GM12878 (cell line): ENCODE measurements at regions not wholly inside any gene's neighbourhood (a gene's known extent, or its start where the extent isn't known, plus 50 kb on each side); places are given as distances from the start of the nearest gene placed in this dataset.

Experiments
- ATAC-seq: fragments of 200-7000 bp; cut with Tn5 transposase; 3 replicates; pipeline ENCODE4 v1.9.1; 2020; ENCODE audit warnings: mild to moderate bottlenecking, moderate library complexity
- BruUV-seq: library from RNA; stranded (reverse); fragments of 400-500 nt; replicated peaks from 2 replicates; lab custom pipeline; 2021; lab: Mats Ljungman, UMichigan
- CTCF ChIA-PET: fragments of 300-600 bp; sonication (Branson Sonifier 250); formaldehyde crosslinking; extraction: SDS; loops from one replicate; lab custom pipeline; 2021; ENCODE audit warnings: inconsistent platforms; lab: Yijun Ruan, JAX
- POLR2A ChIA-PET: fragments of 350-600 bp; formaldehyde crosslinking; extraction: SDS; loops from one replicate; lab custom pipeline; 2021; ENCODE audit warnings: inconsistent platforms; lab: Charles Lee
- RAD21 ChIA-PET: fragments of 300-600 bp; sonication (Branson Sonifier 250); formaldehyde crosslinking; loops from one replicate; lab custom pipeline; 2023; ENCODE audit warnings: antibody characterized with exemption; ENCODE audit not compliant: unreplicated experiment; lab: Charles Lee
- SMC1A ChIA-PET: fragments of 300-600 bp; sonication (Branson Sonifier 250); formaldehyde crosslinking; loops from one replicate; lab custom pipeline; 2023; ENCODE audit not compliant: unreplicated experiment, uncharacterized antibody; lab: Charles Lee
- DNase-seq: peaks from one replicate; pipeline ENCODE4 v3.0.0-alpha.2; 2011; ENCODE audit warnings: low read depth, low spot score
- FAIRE-seq: peaks from 3 replicates; lab custom pipeline; 2011; peaks lifted over from hg19 to GRCh38; lab: Jason Lieb, UNC
- H2AFZ ChIP-seq: 2 replicates; pipeline ENCODE4 v1.6.0; 2011; ENCODE audit warnings: low read depth, low read length, control low read depth; ENCODE audit not compliant: control insufficient read depth
- H3K27ac ChIP-seq: 2 replicates; pipeline ENCODE4 v1.5.1; 2011; ENCODE audit warnings: control low read depth; ENCODE audit not compliant: control insufficient read depth, insufficient read depth
- H3K27me3 ChIP-seq, 2 experiments: replicated peaks in 1 of 2; 2 replicates each; pipeline versions ENCODE4 v1.6.0 to v1.6.1; 2011; ENCODE audit warnings: low read length in 1 of 2; ENCODE audit not compliant: control insufficient read depth in 2 of 2, insufficient read depth in 2 of 2
- H3K36me3 ChIP-seq, 2 experiments: 2 replicates each; pipeline ENCODE4 v1.5.1; 2011; ENCODE audit warnings: low read length in 1 of 2; ENCODE audit not compliant: control insufficient read depth in 2 of 2, insufficient read depth in 2 of 2
- H3K4me1 ChIP-seq: 2 replicates; pipeline ENCODE4 v1.6.1; 2011; ENCODE audit warnings: mild to moderate bottlenecking, low read length, moderate library complexity, mixed read lengths; ENCODE audit not compliant: control insufficient read depth, insufficient read depth
- H3K4me2 ChIP-seq: 2 replicates; pipeline ENCODE4 v1.6.0; 2011; ENCODE audit warnings: control low read depth; ENCODE audit not compliant: control insufficient read depth, insufficient read depth
- H3K4me3 ChIP-seq: fragments of 200-600 bp; sonication (generic); 2 replicates; pipeline ENCODE4 v1.5.1; 2016
- H3K79me2 ChIP-seq: 2 replicates; pipeline ENCODE4 v1.6.0; 2011; ENCODE audit warnings: low read length; ENCODE audit not compliant: control insufficient read depth, insufficient read depth
- H3K9ac ChIP-seq: 2 replicates; pipeline ENCODE4 v1.8.0; 2011; ENCODE audit warnings: low read length, control low read depth, mixed read lengths; ENCODE audit not compliant: control insufficient read depth, insufficient read depth
- H3K9me3 ChIP-seq: replicated peaks from 3 replicates; pipeline ENCODE4 v1.5.1; 2011; ENCODE audit warnings: mild to moderate bottlenecking, low read length; ENCODE audit not compliant: control insufficient read depth, insufficient read depth
- H4K20me1 ChIP-seq: 2 replicates; pipeline ENCODE4 v1.6.0; 2011; ENCODE audit not compliant: control insufficient read depth, insufficient read depth
- DPF2 ChIP-seq: fragments of 450-650 bp; IDR thresholded peaks from 2 replicates; pipeline ENCODE4 v1.6.1; 2017; ENCODE audit warnings: mild to moderate bottlenecking
- FOXK2 ChIP-seq: fragments of 450-650 bp; IDR thresholded peaks from 2 replicates; pipeline ENCODE4 v1.6.1; 2017; ENCODE audit warnings: mild to moderate bottlenecking, moderate library complexity
- NR2F1 ChIP-seq: fragments of 450-650 bp; conservative IDR thresholded peaks from 2 replicates; pipeline ENCODE4 v1.6.1; 2017; ENCODE audit warnings: mild to moderate bottlenecking
- POLR2AphosphoS5 ChIP-seq: IDR thresholded peaks from 2 replicates; pipeline ENCODE4 v1.6.1; 2011; ENCODE audit warnings: mild to moderate bottlenecking, low read length, inconsistent platforms
- SMAD1 ChIP-seq: fragments of 450-650 bp; IDR thresholded peaks from 2 replicates; pipeline ENCODE4 v1.6.1; 2018; ENCODE audit warnings: mild to moderate bottlenecking, low read depth; ENCODE audit not compliant: partially characterized antibody
- WGBS: methylation state at CpG from one replicate; pipeline ENCODE4 v1.1.6; 2016; ENCODE audit warnings: low lambda C conversion rate; ENCODE audit not compliant: insufficient replicate concordance, insufficient coverage; ENCODE audit errors: missing lambda C conversion rate; 5-methylcytosine and 5-hydroxymethylcytosine counted together
- in situ Hi-C: fragments of 300-500 bp; cut with MboI; formaldehyde crosslinking; loops from 9 replicates; pipeline ENCODE4 v1.14.3; 2018; ENCODE audit warnings: mixed read lengths
- intact Hi-C: fragments of 100-400 bp; cut with micrococcal nuclease; formaldehyde crosslinking; loops from one replicate; pipeline ENCODE4 v1.14.2; 2022; ENCODE audit not compliant: unreplicated experiment
- TF ChIP-seq, protein P1 (sequence below): fragments of 450-650 bp; IDR thresholded peaks from 2 replicates; pipeline ENCODE4 v1.6.1; 2016; ENCODE audit warnings: mild to moderate bottlenecking, moderate library complexity, borderline replicate concordance
- TF ChIP-seq, protein P2 (sequence below): IDR thresholded peaks from 2 replicates; pipeline ENCODE4 v1.6.1; 2011; ENCODE audit warnings: low read depth, mild to moderate bottlenecking, low read length, moderate library complexity, borderline replicate concordance; ENCODE audit errors: extremely low read depth

DNA sequence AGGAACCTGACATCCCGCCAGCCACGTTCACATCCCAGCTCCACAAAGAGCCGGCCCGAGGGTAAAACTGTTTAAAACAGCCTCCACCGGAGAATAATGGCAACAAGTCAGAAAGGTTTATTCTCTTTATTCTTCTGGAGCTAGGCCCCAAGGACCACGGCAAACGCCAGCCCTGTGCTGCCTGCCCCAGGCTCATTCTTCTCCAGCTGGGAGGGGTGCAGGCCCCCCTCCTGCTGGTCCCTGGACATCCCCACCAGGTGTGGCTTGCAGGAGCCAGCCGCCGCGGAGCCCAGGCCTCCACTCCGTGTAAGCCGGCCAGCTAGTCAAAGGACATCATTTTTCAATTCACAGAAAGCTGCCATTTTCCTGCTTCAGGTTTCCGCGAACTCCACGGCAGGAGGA is 65.8 kb upstream of the SALL3 start (continued):
- TF ChIP-seq NR2F1: no peak
- no peak for TF ChIP-seq DPF2
- TF ChIP-seq SMAD1: no peak
- TF ChIP-seq, protein P1, sequence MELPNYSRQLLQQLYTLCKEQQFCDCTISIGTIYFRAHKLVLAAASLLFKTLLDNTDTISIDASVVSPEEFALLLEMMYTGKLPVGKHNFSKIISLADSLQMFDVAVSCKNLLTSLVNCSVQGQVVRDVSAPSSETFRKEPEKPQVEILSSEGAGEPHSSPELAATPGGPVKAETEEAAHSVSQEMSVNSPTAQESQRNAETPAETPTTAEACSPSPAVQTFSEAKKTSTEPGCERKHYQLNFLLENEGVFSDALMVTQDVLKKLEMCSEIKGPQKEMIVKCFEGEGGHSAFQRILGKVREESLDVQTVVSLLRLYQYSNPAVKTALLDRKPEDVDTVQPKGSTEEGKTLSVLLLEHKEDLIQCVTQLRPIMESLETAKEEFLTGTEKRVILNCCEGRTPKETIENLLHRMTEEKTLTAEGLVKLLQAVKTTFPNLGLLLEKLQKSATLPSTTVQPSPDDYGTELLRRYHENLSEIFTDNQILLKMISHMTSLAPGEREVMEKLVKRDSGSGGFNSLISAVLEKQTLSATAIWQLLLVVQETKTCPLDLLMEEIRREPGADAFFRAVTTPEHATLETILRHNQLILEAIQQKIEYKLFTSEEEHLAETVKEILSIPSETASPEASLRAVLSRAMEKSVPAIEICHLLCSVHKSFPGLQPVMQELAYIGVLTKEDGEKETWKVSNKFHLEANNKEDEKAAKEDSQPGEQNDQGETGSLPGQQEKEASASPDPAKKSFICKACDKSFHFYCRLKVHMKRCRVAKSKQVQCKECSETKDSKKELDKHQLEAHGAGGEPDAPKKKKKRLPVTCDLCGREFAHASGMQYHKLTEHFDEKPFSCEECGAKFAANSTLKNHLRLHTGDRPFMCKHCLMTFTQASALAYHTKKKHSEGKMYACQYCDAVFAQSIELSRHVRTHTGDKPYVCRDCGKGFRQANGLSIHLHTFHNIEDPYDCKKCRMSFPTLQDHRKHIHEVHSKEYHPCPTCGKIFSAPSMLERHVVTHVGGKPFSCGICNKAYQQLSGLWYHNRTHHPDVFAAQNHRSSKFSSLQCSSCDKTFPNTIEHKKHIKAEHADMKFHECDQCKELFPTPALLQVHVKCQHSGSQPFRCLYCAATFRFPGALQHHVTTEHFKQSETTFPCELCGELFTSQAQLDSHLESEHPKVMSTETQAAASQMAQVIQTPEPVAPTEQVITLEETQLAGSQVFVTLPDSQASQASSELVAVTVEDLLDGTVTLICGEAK: no peak

DNA sequence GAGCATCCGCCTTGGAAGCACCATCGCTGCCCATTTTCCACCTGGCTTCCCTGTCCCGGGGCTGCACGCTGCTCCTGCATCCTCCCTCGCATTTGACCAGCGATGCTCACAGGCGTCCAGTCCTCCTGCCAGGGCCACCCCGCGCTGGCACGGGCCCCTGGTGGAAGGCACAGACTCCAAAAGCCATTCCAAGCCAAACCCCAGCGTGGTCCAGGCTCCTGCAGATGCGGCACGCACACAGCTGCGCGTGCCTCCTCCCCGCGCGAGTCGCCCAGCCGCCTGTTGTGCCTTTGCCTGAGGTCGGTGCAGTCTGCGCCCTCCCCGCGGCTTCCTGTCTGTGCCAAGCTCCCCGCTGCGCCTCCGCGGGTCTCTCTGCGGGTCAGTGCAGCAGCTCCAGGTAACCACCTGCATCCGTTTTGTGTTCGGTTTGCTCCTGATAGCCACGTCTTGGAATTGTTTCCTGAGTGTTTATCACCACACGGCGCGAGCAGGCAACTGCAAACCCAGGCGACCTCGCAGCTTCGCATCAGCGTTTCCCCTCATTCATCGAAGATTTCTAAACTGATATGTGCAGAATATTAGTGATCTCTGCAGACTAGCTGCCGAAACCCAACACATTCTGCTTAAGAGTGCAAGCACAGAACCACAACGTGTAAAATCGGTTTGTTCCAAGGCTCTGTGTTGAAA is 65.2 kb upstream of the SALL3 start:
- ChIA-PET CTCF (no interaction called here), POLR2A (no interaction called here), RAD21 (no interaction called here), SMC1A (no interaction called here)
- DNase-seq (no peak), ATAC-seq (no peak), FAIRE-seq (no peak)
- intact Hi-C loops (no loop called here), in situ Hi-C loops (no loop called here)
- H2AFZ ChIP-seq: no peak overlapping the region
- H3K9ac ChIP-seq: no peak overlapping the region
- H4K20me1 ChIP-seq: no peaks in the 10 kb centered on the region
- no peak overlapping the region for H3K27ac ChIP-seq
- no TSS peak for BruUV-seq
- H3K4me2 ChIP-seq: no peak overlapping the region
- H3K27me3 ChIP-seq: no peaks in the 10 kb centered on the region
- H3K36me3 ChIP-seq: no peaks in the 10 kb centered on the region
- H3K4me3 ChIP-seq: no peak overlapping the region
- H3K79me2 ChIP-seq: no peaks in the 10 kb centered on the region
- no peaks in the 10 kb centered on the region for H3K4me1 ChIP-seq
- H3K9me3 ChIP-seq: no peaks in the 10 kb centered on the region
- TF ChIP-seq, protein P2, sequence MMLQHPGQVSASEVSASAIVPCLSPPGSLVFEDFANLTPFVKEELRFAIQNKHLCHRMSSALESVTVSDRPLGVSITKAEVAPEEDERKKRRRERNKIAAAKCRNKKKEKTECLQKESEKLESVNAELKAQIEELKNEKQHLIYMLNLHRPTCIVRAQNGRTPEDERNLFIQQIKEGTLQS: no peak
- TF ChIP-seq FOXK2: no peak
- no peak for TF ChIP-seq POLR2AphosphoS5
- WGBS: 71% methylated on average over 38 of the region's 43 CpGs
